ENCODE measurements at regions not wholly inside any gene's neighbourhood (a gene's known extent, or its start where the extent isn't known, plus 50 kb on each side); places are given as distances from the start of the nearest gene placed in this dataset.

DNA sequence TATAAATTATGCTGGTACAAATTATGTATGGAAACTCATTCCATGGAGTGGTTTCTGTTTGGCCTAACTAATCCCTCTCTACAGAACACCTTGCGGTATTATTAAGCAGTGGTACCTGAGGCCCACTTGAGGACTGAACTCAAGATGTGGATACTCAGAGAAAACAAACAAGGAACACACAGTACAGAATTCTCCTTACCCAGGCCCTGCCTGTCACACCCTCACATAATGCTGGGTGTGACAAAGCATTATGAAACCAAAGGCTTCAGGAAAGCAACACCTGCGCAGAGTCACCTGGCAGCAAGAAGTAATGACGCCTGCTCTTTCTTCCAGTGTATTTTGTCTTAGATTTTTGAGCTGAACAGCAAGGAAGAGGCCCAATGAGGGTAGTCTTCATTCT is 264.7 kb downstream of the PAX3 start:
- TF ChIP-seq, protein P1, sequence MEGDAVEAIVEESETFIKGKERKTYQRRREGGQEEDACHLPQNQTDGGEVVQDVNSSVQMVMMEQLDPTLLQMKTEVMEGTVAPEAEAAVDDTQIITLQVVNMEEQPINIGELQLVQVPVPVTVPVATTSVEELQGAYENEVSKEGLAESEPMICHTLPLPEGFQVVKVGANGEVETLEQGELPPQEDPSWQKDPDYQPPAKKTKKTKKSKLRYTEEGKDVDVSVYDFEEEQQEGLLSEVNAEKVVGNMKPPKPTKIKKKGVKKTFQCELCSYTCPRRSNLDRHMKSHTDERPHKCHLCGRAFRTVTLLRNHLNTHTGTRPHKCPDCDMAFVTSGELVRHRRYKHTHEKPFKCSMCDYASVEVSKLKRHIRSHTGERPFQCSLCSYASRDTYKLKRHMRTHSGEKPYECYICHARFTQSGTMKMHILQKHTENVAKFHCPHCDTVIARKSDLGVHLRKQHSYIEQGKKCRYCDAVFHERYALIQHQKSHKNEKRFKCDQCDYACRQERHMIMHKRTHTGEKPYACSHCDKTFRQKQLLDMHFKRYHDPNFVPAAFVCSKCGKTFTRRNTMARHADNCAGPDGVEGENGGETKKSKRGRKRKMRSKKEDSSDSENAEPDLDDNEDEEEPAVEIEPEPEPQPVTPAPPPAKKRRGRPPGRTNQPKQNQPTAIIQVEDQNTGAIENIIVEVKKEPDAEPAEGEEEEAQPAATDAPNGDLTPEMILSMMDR (IDR thresholded peaks at IDR 0.05; ENCODE audit: control extremely low read depth in 1 of 3, insufficient read depth in 1 of 3, low read depth in 1 of 3, low read length in 3 of 3) = no peak
- TF ChIP-seq EP300 (IDR thresholded peaks at IDR 0.05; ENCODE audit: borderline replicate concordance in 1 of 2, low read depth in 2 of 2, low read length in 2 of 2) = no peak
- TF ChIP-seq EGR1 (IDR thresholded peaks at IDR 0.05; ENCODE audit: borderline replicate concordance, low read depth, low read length) = no peak
- no peak for TF ChIP-seq CBX5 (IDR thresholded peaks at IDR 0.05; ENCODE audit: low read depth, low read length)
- no peak for TF ChIP-seq TEAD4 (IDR thresholded peaks at IDR 0.05; ENCODE audit: low read depth, low read length)
- no peak for TF ChIP-seq POLR2A (IDR thresholded peaks at IDR 0.05; ENCODE audit: control extremely low read depth in 1 of 2, low read depth in 2 of 2, low read length in 2 of 2)
- TF ChIP-seq SP1 (IDR thresholded peaks at IDR 0.05; ENCODE audit: low read depth, low read length) = no peak
- no peak for TF ChIP-seq TAF1 (IDR thresholded peaks at IDR 0.05; ENCODE audit: low read depth, low read length)
- no peak for TF ChIP-seq GTF2F1 (IDR thresholded peaks at IDR 0.05; ENCODE audit: borderline replicate concordance, low read depth, low read length)
- TF ChIP-seq POLR2AphosphoS5 (IDR thresholded peaks at IDR 0.05; ENCODE audit: low read depth, low read length) = no peak
- no peak for TF ChIP-seq CEBPB (IDR thresholded peaks at IDR 0.05; ENCODE audit: low read depth, low read length)

Measured in H1 (cell line).